HFFc6 (cell line): ENCODE measurements at regions not wholly inside any gene's neighbourhood (a gene's known extent, or its start where the extent isn't known, plus 50 kb on each side); places are given as distances from the start of the nearest gene placed in this dataset.

Experiments used
- DNase-seq: peaks from one replicate; pipeline ENCODE4 v3.0.0-alpha.2; 2018
- H3K27ac Mint-ChIP-seq: 2 replicates; pipeline ENCODE4 v1.8.0; 2020; ENCODE audit warnings: mild to moderate bottlenecking, mixed read lengths
- H3K27me3 Mint-ChIP-seq: 2 replicates; pipeline ENCODE4 v1.8.0; 2021; ENCODE audit warnings: mild to moderate bottlenecking, moderate library complexity, mixed read lengths; ENCODE audit not compliant: insufficient read depth
- H3K36me3 Mint-ChIP-seq: 2 replicates; pipeline ENCODE4 v1.8.0; 2021; ENCODE audit warnings: low read depth, mixed read lengths
- H3K4me1 Mint-ChIP-seq: 2 replicates; pipeline ENCODE4 v1.8.0; 2020; ENCODE audit warnings: low read depth, mixed read lengths
- H3K4me3 Mint-ChIP-seq: 2 replicates; pipeline ENCODE4 v1.8.0; 2020; ENCODE audit warnings: mild to moderate bottlenecking, moderate library complexity, mixed read lengths
- H3K9me3 Mint-ChIP-seq: 2 replicates; pipeline ENCODE4 v1.8.0; 2020; ENCODE audit warnings: mild to moderate bottlenecking, mixed read lengths
- TF ChIP-seq, protein P1 (sequence below): fragments of 200-600 bp; sonication (generic); IDR thresholded peaks from 2 replicates; pipeline ENCODE4 v1.5.0; 2021; ENCODE audit warnings: antibody characterized with exemption, mild to moderate bottlenecking

- H3K36me3 Mint-ChIP-seq: no peaks in the 10 kb centered on the region
- no peaks in the 10 kb centered on the region for H3K4me1 Mint-ChIP-seq
- H3K27ac Mint-ChIP-seq: no peak overlapping the region
- peaks cover 25% of the 10 kb centered on the region for H3K27me3 Mint-ChIP-seq
- H3K4me3 Mint-ChIP-seq: no peak overlapping the region
- peaks cover 5% of the 10 kb centered on the region; the same call in 1 of the 2 replicates for H3K9me3 Mint-ChIP-seq
- TF ChIP-seq, protein P1, sequence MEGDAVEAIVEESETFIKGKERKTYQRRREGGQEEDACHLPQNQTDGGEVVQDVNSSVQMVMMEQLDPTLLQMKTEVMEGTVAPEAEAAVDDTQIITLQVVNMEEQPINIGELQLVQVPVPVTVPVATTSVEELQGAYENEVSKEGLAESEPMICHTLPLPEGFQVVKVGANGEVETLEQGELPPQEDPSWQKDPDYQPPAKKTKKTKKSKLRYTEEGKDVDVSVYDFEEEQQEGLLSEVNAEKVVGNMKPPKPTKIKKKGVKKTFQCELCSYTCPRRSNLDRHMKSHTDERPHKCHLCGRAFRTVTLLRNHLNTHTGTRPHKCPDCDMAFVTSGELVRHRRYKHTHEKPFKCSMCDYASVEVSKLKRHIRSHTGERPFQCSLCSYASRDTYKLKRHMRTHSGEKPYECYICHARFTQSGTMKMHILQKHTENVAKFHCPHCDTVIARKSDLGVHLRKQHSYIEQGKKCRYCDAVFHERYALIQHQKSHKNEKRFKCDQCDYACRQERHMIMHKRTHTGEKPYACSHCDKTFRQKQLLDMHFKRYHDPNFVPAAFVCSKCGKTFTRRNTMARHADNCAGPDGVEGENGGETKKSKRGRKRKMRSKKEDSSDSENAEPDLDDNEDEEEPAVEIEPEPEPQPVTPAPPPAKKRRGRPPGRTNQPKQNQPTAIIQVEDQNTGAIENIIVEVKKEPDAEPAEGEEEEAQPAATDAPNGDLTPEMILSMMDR: no peak
- DNase-seq: no peak
Measured at GRCh38 chr14:101242442-101243385, 318.6 kb upstream of the DIO3 start.

- H3K27ac Mint-ChIP-seq: no peak overlapping the region
- H3K36me3 Mint-ChIP-seq: no peaks in the 10 kb centered on the region
- peaks cover 21% of the 10 kb centered on the region for H3K27me3 Mint-ChIP-seq
- H3K9me3 Mint-ChIP-seq: peaks cover 7% of the 10 kb centered on the region; the same call in 1 of the 2 replicates
- no peak for DNase-seq
- H3K4me3 Mint-ChIP-seq: no peak overlapping the region
- TF ChIP-seq, protein P1: no peak
- no peaks in the 10 kb centered on the region for H3K4me1 Mint-ChIP-seq
Measured at GRCh38 chr14:101243587-101244338, 317.5 kb upstream of the DIO3 start.

GRCh38 chr14:101246894-101247841 is 314.1 kb upstream of the DIO3 start:
- no peak for DNase-seq

GRCh38 chr14:101247842-101248725 is 313.2 kb upstream of the DIO3 start:
- peaks cover 13% of the 10 kb centered on the region for H3K27me3 Mint-ChIP-seq
- DNase-seq: no peak
- H3K27ac Mint-ChIP-seq: no peak overlapping the region
- H3K9me3 Mint-ChIP-seq: peaks cover 7% of the 10 kb centered on the region; the same call in 1 of the 2 replicates
- TF ChIP-seq, protein P1: no peak
- no peak overlapping the region for H3K4me3 Mint-ChIP-seq
- no peaks in the 10 kb centered on the region for H3K36me3 Mint-ChIP-seq
- no peaks in the 10 kb centered on the region for H3K4me1 Mint-ChIP-seq

More at GRCh38 chr14:101246894-101247841, 314.1 kb upstream of the DIO3 start:
- Mint-ChIP-seq H3K9me3 (peaks cover 7% of the 10 kb centered on the region; the same call in 1 of the 2 replicates), H3K27ac (no peak overlapping the region), H3K36me3 (no peaks in the 10 kb centered on the region), H3K4me3 (no peak overlapping the region), H3K27me3 (peaks cover 14% of the 10 kb centered on the region), H3K4me1 (no peaks in the 10 kb centered on the region)
- TF ChIP-seq, protein P1: no peak
